Loucy (cell line): ENCODE measurements at regions not wholly inside any gene's neighbourhood (a gene's known extent, or its start where the extent isn't known, plus 50 kb on each side); places are given as distances from the start of the nearest gene placed in this dataset.

ENCODE experiments used
- EZH2phosphoT487 ChIP-seq: fragments of 200-600 bp; IDR thresholded peaks from 2 replicates; pipeline ENCODE4 v1.6.1; 2018; ENCODE audit warnings: antibody characterized with exemption, mild to moderate bottlenecking, moderate library complexity, borderline replicate concordance
- TF ChIP-seq, protein P1 (sequence below): fragments of 200-600 bp; sonication (generic); conservative IDR thresholded peaks from 2 replicates; pipeline ENCODE4 v1.5.1; 2014; ENCODE audit warnings: mild to moderate bottlenecking, antibody characterized with exemption, low read length

DNA sequence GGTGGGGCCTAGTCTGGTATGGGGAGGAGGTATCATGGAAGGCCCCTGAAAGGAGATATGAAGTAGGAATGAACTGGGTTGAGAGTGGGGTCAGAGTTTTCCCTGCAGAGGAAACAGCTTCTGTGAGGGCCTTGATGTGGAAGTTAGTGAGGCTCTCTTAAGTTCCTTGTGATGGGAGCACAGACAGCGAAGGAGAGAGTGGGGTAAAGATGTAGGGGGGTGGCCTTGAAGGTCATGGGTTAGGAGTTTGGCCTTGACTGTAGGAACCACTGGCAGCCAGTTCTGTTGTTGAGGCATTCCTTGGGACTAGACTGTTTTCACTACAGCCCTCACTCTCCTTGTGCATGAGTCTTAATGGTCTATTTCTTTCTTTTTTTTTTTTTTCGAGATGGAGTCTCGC is 77.8 kb upstream of the NMNAT3 start:
- TF ChIP-seq, protein P1, sequence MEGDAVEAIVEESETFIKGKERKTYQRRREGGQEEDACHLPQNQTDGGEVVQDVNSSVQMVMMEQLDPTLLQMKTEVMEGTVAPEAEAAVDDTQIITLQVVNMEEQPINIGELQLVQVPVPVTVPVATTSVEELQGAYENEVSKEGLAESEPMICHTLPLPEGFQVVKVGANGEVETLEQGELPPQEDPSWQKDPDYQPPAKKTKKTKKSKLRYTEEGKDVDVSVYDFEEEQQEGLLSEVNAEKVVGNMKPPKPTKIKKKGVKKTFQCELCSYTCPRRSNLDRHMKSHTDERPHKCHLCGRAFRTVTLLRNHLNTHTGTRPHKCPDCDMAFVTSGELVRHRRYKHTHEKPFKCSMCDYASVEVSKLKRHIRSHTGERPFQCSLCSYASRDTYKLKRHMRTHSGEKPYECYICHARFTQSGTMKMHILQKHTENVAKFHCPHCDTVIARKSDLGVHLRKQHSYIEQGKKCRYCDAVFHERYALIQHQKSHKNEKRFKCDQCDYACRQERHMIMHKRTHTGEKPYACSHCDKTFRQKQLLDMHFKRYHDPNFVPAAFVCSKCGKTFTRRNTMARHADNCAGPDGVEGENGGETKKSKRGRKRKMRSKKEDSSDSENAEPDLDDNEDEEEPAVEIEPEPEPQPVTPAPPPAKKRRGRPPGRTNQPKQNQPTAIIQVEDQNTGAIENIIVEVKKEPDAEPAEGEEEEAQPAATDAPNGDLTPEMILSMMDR = no peak
- TF ChIP-seq EZH2phosphoT487 = no peak
